ENCODE measurements at regions not wholly inside any gene's neighbourhood (a gene's known extent, or its start where the extent isn't known, plus 50 kb on each side); places are given as distances from the start of the nearest gene placed in this dataset.

GRCh38 chr7:155360495-155361345 is 63.0 kb downstream of the INSIG1 start:
- in situ Hi-C loops (cut with HindIII; ENCODE audit: extremely low pct_ligation_motif_present, low pct_unique_long_range_greater_than_20kb): no loop called here
- POLR2A ChIA-PET: no interaction called here
- H3K4me3 ChIP-seq (replicated peaks in 1 of 3; ENCODE audit: insufficient read depth in 1 of 3, low read depth in 2 of 3, low read length in 3 of 3): no peak overlapping the region
- no peaks in the 10 kb centered on the region for H3K9me3 ChIP-seq (ENCODE audit: low read length)
- no TSS peak for BruUV-seq (replicated peaks)
- H3K79me2 ChIP-seq (ENCODE audit: insufficient read depth, low read length): no peaks in the 10 kb centered on the region
- no peak for TF ChIP-seq CBX2 (IDR thresholded peaks at IDR 0.05; ENCODE audit: low read depth, low read length)
- no peak for TF ChIP-seq CBX2 (CRISPR knock-in tag; IDR thresholded peaks at IDR 0.05; ENCODE audit: low read depth)
- TF ChIP-seq, protein P1, sequence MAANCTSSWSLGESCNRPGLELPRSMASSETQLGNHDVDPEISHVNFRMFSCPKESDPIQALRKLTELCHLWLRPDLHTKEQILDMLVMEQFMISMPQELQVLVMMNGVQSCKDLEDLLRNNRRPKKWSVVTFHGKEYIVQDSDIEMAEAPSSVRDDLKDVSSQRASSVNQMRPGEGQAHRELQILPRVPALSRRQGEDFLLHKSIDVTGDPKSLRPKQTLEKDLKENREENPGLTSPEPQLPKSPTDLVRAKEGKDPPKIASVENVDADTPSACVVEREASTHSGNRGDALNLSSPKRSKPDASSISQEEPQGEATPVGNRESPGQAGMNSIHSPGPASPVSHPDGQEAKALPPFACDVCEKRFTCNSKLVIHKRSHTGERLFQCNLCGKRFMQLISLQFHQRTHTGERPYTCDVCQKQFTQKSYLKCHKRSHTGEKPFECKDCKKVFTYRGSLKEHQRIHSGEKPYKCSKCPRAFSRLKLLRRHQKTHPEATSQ (CRISPR knock-in tag; IDR thresholded peaks at IDR 0.05; ENCODE audit: borderline replicate concordance): no peak
- no peak for TF ChIP-seq SNAPC2 (CRISPR knock-in tag; IDR thresholded peaks at IDR 0.05)
- H3K27me3 ChIP-seq (ENCODE audit: control insufficient read depth in 1 of 2, insufficient read depth in 2 of 2, low read length in 2 of 2): peaks cover 6 to 74% of the 10 kb centered on the region in 2 experiments; a peak in 4 of 5 replicates
- no peak overlapping the region for H3K27ac ChIP-seq (ENCODE audit: extremely low read length, insufficient read depth, low read length)
- CTCF ChIA-PET (ENCODE audit: low intra/inter-chr PET ratio, low total read pairs): no interaction called here
- H2AFZ ChIP-seq (ENCODE audit: low read length): no peak overlapping the region
- no peaks in the 10 kb centered on the region for H4K20me1 ChIP-seq (ENCODE audit: insufficient read depth, low read length)
- H3K36me3 ChIP-seq (replicated peaks in 1 of 2; ENCODE audit: control insufficient read depth in 1 of 2, insufficient read depth in 2 of 2, low read length in 2 of 2): no peaks in the 10 kb centered on the region
- intact Hi-C loops (cut with micrococcal nuclease; ENCODE audit: unreplicated experiment): no loop called here
- H3K4me2 ChIP-seq (ENCODE audit: low read depth, low read length): no peak overlapping the region
- 11% methylated on average over 18 of the region's 20 CpGs for WGBS (ENCODE audit: low lambda C conversion rate)
- ATAC-seq (no peak), FAIRE-seq (no peak), DNase-seq (ENCODE audit: low spot score) (no peak)
- H3K4me1 ChIP-seq (ENCODE audit: insufficient read depth, low read length): 0 out of 2 replicates have a peak, but pooled peaks cover 5% of the 10 kb centered on the region
- no peak overlapping the region for H3K9ac ChIP-seq (ENCODE audit: insufficient read depth, low read depth, low read length)

DNA sequence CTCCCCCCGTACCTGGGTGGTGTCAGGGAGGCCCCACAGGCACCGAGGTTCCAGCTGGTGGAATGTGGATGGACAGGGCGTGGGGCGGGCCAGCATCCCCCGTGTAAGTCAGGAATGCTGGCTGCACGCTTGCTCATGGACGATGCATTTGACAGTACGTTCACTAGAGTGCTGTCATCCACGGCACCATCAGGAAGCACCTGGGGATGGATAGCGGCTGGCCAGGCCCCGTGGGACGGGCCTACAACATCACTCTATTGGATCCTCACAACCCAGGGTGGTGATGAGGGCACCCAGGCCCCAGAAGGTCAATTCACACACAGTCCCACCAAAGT is 63.6 kb downstream of the INSIG1 start:
- H3K27ac ChIP-seq (ENCODE audit: extremely low read length, insufficient read depth, low read length): no peak overlapping the region
- FAIRE-seq (no peak), DNase-seq (ENCODE audit: low spot score) (no peak), ATAC-seq (no peak)
- H3K4me3 ChIP-seq (replicated peaks in 1 of 3; ENCODE audit: insufficient read depth in 1 of 3, low read depth in 2 of 3, low read length in 3 of 3): no peak overlapping the region
- in situ Hi-C loops (cut with HindIII; ENCODE audit: extremely low pct_ligation_motif_present, low pct_unique_long_range_greater_than_20kb) (no loop called here), intact Hi-C loops (cut with micrococcal nuclease; ENCODE audit: unreplicated experiment) (no loop called here)
- POLR2A ChIA-PET: no interaction called here
- 0% methylated on average over 3 of the region's 12 CpGs for WGBS (ENCODE audit: low lambda C conversion rate)
- H3K27me3 ChIP-seq (ENCODE audit: control insufficient read depth in 1 of 2, insufficient read depth in 2 of 2, low read length in 2 of 2): peaks cover 5 to 74% of the 10 kb centered on the region in 2 experiments; a peak in 4 of 5 replicates
- no peaks in the 10 kb centered on the region for H3K79me2 ChIP-seq (ENCODE audit: insufficient read depth, low read length)
- H2AFZ ChIP-seq (ENCODE audit: low read length): no peak overlapping the region
- no peak overlapping the region for H3K4me2 ChIP-seq (ENCODE audit: low read depth, low read length)
- no peak overlapping the region for H3K9ac ChIP-seq (ENCODE audit: insufficient read depth, low read depth, low read length)
- H3K9me3 ChIP-seq (ENCODE audit: low read length): no peaks in the 10 kb centered on the region
- H4K20me1 ChIP-seq (ENCODE audit: insufficient read depth, low read length): no peaks in the 10 kb centered on the region
- H3K36me3 ChIP-seq (replicated peaks in 1 of 2; ENCODE audit: control insufficient read depth in 1 of 2, insufficient read depth in 2 of 2, low read length in 2 of 2): no peaks in the 10 kb centered on the region
- 0 out of 2 replicates have a peak, but pooled peaks cover 5% of the 10 kb centered on the region for H3K4me1 ChIP-seq (ENCODE audit: insufficient read depth, low read length)
- CTCF ChIA-PET (ENCODE audit: low intra/inter-chr PET ratio, low total read pairs): no interaction called here
- BruUV-seq (replicated peaks): no TSS peak
- TF ChIP-seq ISX (CRISPR knock-in tag; conservative IDR thresholded peaks at IDR 0.05): no peak
- no peak for TF ChIP-seq FOXO1 (CRISPR knock-in tag; IDR thresholded peaks at IDR 0.05)
- TF ChIP-seq, protein P2, sequence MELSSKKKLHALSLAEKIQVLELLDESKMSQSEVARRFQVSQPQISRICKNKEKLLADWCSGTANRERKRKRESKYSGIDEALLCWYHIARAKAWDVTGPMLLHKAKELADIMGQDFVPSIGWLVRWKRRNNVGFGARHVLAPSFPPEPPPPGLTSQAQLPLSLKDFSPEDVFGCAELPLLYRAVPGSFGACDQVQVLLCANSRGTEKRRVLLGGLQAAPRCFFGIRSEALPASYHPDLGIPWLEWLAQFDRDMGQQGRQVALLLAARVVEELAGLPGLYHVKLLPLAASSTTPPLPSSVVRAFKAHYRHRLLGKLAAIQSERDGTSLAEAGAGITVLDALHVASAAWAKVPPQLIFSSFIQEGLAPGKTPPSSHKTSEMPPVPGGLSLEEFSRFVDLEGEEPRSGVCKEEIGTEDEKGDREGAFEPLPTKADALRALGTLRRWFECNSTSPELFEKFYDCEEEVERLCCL (CRISPR knock-in tag; IDR thresholded peaks at IDR 0.05; ENCODE audit: borderline replicate concordance): no peak
- TF ChIP-seq POGZ (CRISPR knock-in tag; IDR thresholded peaks at IDR 0.05): no peak
- TF ChIP-seq ZNF577 (CRISPR knock-in tag; IDR thresholded peaks at IDR 0.05; ENCODE audit: borderline replicate concordance, low read depth): no peak
- TF ChIP-seq ARID4A (CRISPR knock-in tag; IDR thresholded peaks at IDR 0.05; ENCODE audit: borderline replicate concordance): no peak
- no peak for TF ChIP-seq DMAP1 (CRISPR knock-in tag; IDR thresholded peaks at IDR 0.05)
- no peak for TF ChIP-seq ZNF331 (CRISPR knock-in tag; IDR thresholded peaks at IDR 0.05)
